Hepatocyte (in vitro differentiated cells): ENCODE measurements at regions not wholly inside any gene's neighbourhood (a gene's known extent, or its start where the extent isn't known, plus 50 kb on each side); places are given as distances from the start of the nearest gene placed in this dataset.

ENCODE experiments used
- DNase-seq: peaks from one replicate; pipeline ENCODE4 v3.0.0-alpha.2; 2016; ENCODE audit warnings: low spot score
- H2AFZ ChIP-seq: fragments of 200-600 bp; sonication (generic); 2 replicates; pipeline ENCODE4 v1.6.0; 2016; ENCODE audit warnings: antibody characterized with exemption, mild to moderate bottlenecking
- H3K27ac ChIP-seq: fragments of 200-600 bp; sonication (generic); 2 replicates; pipeline ENCODE4 v1.5.1; 2016; ENCODE audit warnings: mild to moderate bottlenecking
- H3K27me3 ChIP-seq: fragments of 200-600 bp; sonication (generic); 2 replicates; pipeline ENCODE4 v1.6.1; 2016
- H3K36me3 ChIP-seq: fragments of 200-600 bp; sonication (generic); replicated peaks from 2 replicates; pipeline ENCODE4 v1.5.1; 2016; ENCODE audit warnings: low read depth; ENCODE audit not compliant: insufficient read depth
- H3K4me1 ChIP-seq: fragments of 200-600 bp; sonication (generic); 2 replicates; pipeline ENCODE4 v1.5.1; 2016; ENCODE audit warnings: mild to moderate bottlenecking, moderate library complexity; ENCODE audit not compliant: insufficient read depth
- H3K4me2 ChIP-seq: fragments of 200-600 bp; sonication (generic); 2 replicates; pipeline ENCODE4 v1.6.0; 2016
- H3K4me3 ChIP-seq: fragments of 200-600 bp; sonication (generic); 2 replicates; pipeline ENCODE4 v1.5.1; 2016; ENCODE audit warnings: mild to moderate bottlenecking
- H3K79me2 ChIP-seq: fragments of 200-600 bp; sonication (generic); 2 replicates; pipeline ENCODE4 v1.6.0; 2017; ENCODE audit warnings: mild to moderate bottlenecking
- H3K9me2 ChIP-seq: fragments of 200-600 bp; sonication (generic); replicated peaks from 2 replicates; pipeline ENCODE4 v1.6.0; 2017; ENCODE audit warnings: mild to moderate bottlenecking; ENCODE audit not compliant: insufficient read depth
- H3K9me3 ChIP-seq: fragments of 200-600 bp; sonication (generic); 2 replicates; pipeline ENCODE4 v1.5.1; 2016; ENCODE audit warnings: low read depth, mild to moderate bottlenecking
- H4K20me1 ChIP-seq: fragments of 200-600 bp; sonication (generic); 2 replicates; pipeline ENCODE4 v1.6.0; 2016; ENCODE audit warnings: mild to moderate bottlenecking; ENCODE audit not compliant: insufficient read depth, poor library complexity, severe bottlenecking
- CTCF ChIP-seq: fragments of 200-600 bp; sonication (generic); IDR thresholded peaks from 2 replicates; pipeline ENCODE4 v1.5.1; 2016; ENCODE audit warnings: antibody characterized with exemption, mild to moderate bottlenecking; ENCODE audit not compliant: poor library complexity
- EZH2 ChIP-seq: fragments of 200-600 bp; sonication (generic); IDR thresholded peaks from 2 replicates; pipeline ENCODE4 v1.6.1; 2016; ENCODE audit warnings: antibody characterized with exemption, mild to moderate bottlenecking, borderline replicate concordance
- EZH2phosphoT487 ChIP-seq: fragments of 200-600 bp; sonication (generic); IDR thresholded peaks from one replicate; pipeline ENCODE4 v1.6.1; 2018; ENCODE audit warnings: antibody characterized with exemption, mild to moderate bottlenecking, low read depth, moderate library complexity; ENCODE audit not compliant: unreplicated experiment, severe bottlenecking
- WGBS: methylation state at CpG from one replicate; pipeline ENCODE4 v1.1.6; 2016; ENCODE audit warnings: low lambda C conversion rate; ENCODE audit errors: missing lambda C conversion rate; 5-methylcytosine and 5-hydroxymethylcytosine counted together

GRCh38 chrX:40513835-40514234 lies 66.9 kb upstream of the ATP6AP2 start:
- H3K9me2 ChIP-seq, result no peaks in the 10 kb centered on the region
- H3K79me2 ChIP-seq, result no peaks in the 10 kb centered on the region
- H3K4me3 ChIP-seq, result no peak overlapping the region
- DNase-seq, result no peak
- no peaks in the 10 kb centered on the region for H3K36me3 ChIP-seq
- H3K9me3 ChIP-seq, result no peaks in the 10 kb centered on the region
- H4K20me1 ChIP-seq, result no peaks in the 10 kb centered on the region
- no peak overlapping the region for H2AFZ ChIP-seq
- TF ChIP-seq EZH2phosphoT487, result no peak
- no peak for TF ChIP-seq EZH2
- TF ChIP-seq CTCF, result no peak
- WGBS, result 75% methylated on average over 7 of the region's 7 CpGs
- H3K27me3 ChIP-seq, result no peaks in the 10 kb centered on the region
- H3K27ac ChIP-seq, result no peak overlapping the region
- H3K4me1 ChIP-seq, result no peaks in the 10 kb centered on the region
- no peak overlapping the region for H3K4me2 ChIP-seq

GRCh38 chrX:40513012-40513411 lies 67.8 kb upstream of the ATP6AP2 start:
- H3K79me2 ChIP-seq, result no peaks in the 10 kb centered on the region
- 69% methylated on average over 5 of the region's 5 CpGs for WGBS

GRCh38 chrX:40511258-40511657 lies 69.5 kb upstream of the ATP6AP2 start:
- no peak overlapping the region for H3K27ac ChIP-seq
- 92% methylated on average over 7 of the region's 7 CpGs for WGBS
- no peaks in the 10 kb centered on the region for H3K9me3 ChIP-seq
- no peak for TF ChIP-seq EZH2phosphoT487
- TF ChIP-seq CTCF, result no peak
- TF ChIP-seq EZH2, result no peak
- H2AFZ ChIP-seq, result no peak overlapping the region
- H3K4me2 ChIP-seq, result no peak overlapping the region
- no peak overlapping the region for H3K4me3 ChIP-seq
- H4K20me1 ChIP-seq, result no peaks in the 10 kb centered on the region
- DNase-seq, result no peak
- no peaks in the 10 kb centered on the region for H3K27me3 ChIP-seq
- no peaks in the 10 kb centered on the region for H3K9me2 ChIP-seq
- no peaks in the 10 kb centered on the region for H3K79me2 ChIP-seq
- H3K36me3 ChIP-seq, result no peaks in the 10 kb centered on the region
- no peaks in the 10 kb centered on the region for H3K4me1 ChIP-seq

More at GRCh38 chrX:40513012-40513411, 67.8 kb upstream of the ATP6AP2 start:
- DNase-seq, result no peak
- H3K9me3 ChIP-seq, result no peaks in the 10 kb centered on the region
- no peaks in the 10 kb centered on the region for H3K27me3 ChIP-seq
- H3K27ac ChIP-seq, result no peak overlapping the region
- no peaks in the 10 kb centered on the region for H4K20me1 ChIP-seq
- TF ChIP-seq EZH2phosphoT487 (no peak), EZH2 (no peak), CTCF (no peak)
- H3K4me2 ChIP-seq, result no peak overlapping the region
- H3K4me3 ChIP-seq, result no peak overlapping the region
- no peak overlapping the region for H2AFZ ChIP-seq
- no peaks in the 10 kb centered on the region for H3K36me3 ChIP-seq
- no peaks in the 10 kb centered on the region for H3K4me1 ChIP-seq
- H3K9me2 ChIP-seq, result no peaks in the 10 kb centered on the region

GRCh38 chrX:40508560-40508959 lies 72.2 kb upstream of the ATP6AP2 start:
- no peaks in the 10 kb centered on the region for H3K79me2 ChIP-seq
- no peaks in the 10 kb centered on the region for H3K4me1 ChIP-seq
- H3K27ac ChIP-seq, result no peak overlapping the region
- no peaks in the 10 kb centered on the region for H3K9me3 ChIP-seq
- H3K27me3 ChIP-seq, result no peaks in the 10 kb centered on the region
- DNase-seq, result no peak
- no peaks in the 10 kb centered on the region for H3K36me3 ChIP-seq
- H2AFZ ChIP-seq, result no peak overlapping the region
- no peak overlapping the region for H3K4me2 ChIP-seq
- no peak overlapping the region for H3K4me3 ChIP-seq
- WGBS, result 68% methylated on average over 8 of the region's 8 CpGs
- no peak for TF ChIP-seq EZH2
- no peak for TF ChIP-seq CTCF
- no peak for TF ChIP-seq EZH2phosphoT487
- no peaks in the 10 kb centered on the region for H4K20me1 ChIP-seq
- no peaks in the 10 kb centered on the region for H3K9me2 ChIP-seq
